T1000 (cell line): ENCODE measurements at regions not wholly inside any gene's neighbourhood (a gene's known extent, or its start where the extent isn't known, plus 50 kb on each side); places are given as distances from the start of the nearest gene placed in this dataset.
"Not testable (repeated sequence)": the region's sequence is repeated elsewhere in the genome, so short reads cannot be mapped to it uniquely, and the experiment has no call there.

Source experiments
- DNase-seq: peaks from one replicate; lab custom pipeline; 2025; ENCODE audit warnings: mixed read lengths; lab: John Stamatoyannopoulos, UW

GRCh38 chr11:34830648-34831047 lies 85.5 kb downstream of the APIP start:
- DNase-seq: no peak

- no peak for DNase-seq
Measured at GRCh38 chr11:34830035-34830434, 86.1 kb downstream of the APIP start.

DNA sequence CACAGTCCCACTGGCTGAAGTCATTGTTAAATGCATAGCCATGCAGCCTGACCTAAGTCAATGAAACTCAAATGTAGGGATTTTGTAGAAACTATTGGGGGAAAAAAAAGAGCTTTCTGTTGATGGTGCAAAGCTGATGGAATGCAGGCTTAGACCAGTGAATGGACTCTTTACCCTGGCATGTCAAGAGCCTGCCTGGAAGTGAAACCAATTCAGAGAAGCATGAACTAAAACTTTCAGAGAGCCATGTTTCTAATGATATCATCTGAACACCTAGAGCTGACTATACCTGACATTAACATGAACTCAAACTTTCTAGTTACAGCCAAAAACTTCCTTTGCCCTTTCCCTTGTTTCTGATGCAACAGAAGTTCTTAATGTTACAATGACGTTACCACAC lies 89.0 kb downstream of the APIP start:
- no peak for DNase-seq

GRCh38 chr11:34826384-34826726 lies 89.8 kb downstream of the APIP start:
- no peak for DNase-seq

- DNase-seq: no peak
Measured at GRCh38 chr11:34825670-34826383, 90.4 kb downstream of the APIP start.

DNA sequence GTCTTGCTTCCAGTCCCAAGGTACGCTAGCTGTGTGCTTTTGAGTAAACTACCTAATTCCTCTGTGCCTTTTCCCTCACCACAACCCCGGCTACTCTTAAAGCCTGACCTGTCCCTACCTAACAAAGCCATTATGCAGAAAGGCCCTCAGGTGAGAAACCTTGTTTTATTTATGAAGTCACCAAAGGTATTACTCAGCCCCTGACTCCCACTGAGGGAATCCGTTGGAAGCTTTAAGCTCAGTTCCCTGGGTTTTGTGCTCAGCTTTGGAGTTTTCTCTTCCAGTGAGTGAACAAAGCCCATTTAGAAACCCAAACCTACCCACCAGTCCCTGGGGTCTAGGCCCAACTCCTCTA lies 90.9 kb downstream of the APIP start:
- no peak for DNase-seq

DNA sequence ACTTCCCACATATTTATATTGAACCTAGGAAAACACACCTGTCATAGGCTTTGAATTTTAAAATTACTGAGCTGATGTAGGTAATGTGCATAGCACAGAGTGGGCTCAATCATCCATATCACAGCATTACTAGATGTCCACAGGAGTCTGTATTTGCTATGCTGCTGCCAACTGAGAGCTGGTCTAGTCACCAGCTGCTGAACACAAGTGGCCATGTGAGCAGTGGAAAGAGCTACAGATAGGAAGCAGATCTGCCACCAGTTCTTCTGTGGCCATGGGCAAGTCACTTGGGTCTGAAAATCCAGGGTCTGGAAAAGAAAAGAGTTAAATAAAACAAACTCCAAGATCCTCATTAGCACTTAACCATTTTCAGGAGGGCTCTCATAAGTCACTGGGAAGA lies 91.8 kb downstream of the APIP start:
- DNase-seq: no peak

DNA sequence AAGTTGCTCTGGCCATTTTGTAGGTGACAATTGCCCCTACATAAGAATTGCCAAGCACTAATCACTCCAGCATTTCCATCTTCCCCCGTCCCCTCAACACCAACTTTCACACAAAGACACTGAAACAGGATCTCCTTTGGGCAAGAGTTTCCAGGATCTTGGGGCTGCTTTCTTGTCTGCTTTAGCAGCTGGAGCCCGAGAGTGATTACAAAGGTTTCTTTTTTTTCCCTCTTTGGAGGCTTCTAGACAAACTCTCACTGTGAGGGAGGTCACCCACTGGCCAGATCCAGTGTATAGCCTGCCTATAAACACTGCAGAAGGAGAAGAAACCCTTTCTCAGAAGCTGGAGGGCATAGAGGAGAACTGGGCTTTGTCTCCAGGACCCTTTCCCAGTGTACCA lies 92.5 kb downstream of the APIP start:
- DNase-seq: no peak

GRCh38 chr11:34823197-34823596 lies 93.0 kb downstream of the APIP start:
- DNase-seq: no peak

GRCh38 chr11:34819740-34820482 lies 96.3 kb downstream of the APIP start:
- DNase-seq: no peak

DNA sequence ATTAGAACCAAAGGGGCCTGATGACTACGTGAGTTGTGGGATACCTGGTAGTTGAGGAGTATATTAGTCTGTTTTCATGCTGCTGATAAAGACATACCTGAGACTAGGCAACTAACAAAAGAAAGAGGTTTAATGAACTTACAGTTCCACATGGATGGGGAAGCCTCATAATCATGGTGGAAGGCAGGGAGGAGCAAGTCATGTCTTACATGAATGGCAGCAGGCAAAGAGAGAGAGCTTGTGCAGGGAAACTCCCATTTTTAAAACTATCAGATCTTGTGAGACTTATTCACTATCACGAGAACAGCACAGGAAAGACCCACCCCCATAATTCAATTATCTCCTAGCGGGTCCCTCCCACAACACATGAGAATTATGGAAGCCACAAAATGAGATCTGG lies 98.4 kb downstream of the APIP start:
- not testable (repeated sequence) for DNase-seq

DNA sequence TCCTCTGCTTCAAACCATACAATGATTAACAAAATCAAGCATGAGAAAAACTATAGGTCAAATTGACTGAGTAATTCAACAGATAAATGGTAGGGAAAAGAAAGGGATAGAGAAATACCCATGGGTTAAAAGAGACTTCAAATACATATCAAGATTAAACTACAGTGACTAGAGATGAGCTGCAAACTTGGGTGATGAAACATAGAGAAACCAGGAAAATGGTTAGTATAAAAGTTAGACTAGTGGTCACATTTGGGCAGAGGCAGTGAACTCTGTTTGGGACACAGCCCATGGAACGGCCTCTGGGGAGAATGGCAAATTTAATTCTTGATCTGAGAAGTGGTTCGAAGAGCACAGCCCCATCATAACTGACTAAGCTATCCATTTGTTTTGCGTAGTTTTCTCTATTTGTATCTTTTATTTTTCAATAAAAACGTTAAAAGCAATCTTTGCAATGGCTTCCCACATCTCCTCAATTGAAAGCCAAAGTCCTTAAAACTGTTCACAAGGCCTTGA lies 99.4 kb downstream of the APIP start:
- DNase-seq: no peak

DNA sequence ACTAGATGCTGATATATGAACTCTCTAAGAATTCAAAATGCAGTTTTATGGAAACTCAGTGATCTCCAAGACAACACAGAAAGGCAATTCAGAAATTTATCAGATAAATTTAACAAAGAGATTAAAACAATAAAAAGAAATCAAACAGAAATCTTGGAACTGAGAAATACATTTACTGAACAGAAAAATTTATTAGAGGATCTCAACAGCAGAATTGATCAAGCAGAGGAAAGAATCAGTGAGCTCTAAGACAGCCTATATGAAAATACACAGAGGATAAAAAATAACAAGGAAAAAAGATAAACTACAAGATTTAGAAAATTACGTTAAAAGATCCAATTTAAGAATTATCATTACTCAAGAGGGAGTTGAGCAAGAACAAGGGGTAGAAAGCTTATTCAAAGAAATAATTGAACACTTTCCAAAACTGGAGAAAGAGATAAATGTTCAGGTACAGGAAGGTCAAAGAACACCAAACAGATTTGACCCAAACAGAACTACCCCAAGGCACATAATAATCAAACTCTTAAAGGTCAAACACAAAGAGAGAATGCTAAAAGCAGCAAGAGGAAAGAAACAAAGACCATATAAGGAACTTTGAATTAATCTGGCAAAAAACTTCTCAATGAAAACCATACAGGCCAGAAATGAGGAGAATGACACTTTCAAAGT lies 103.1 kb downstream of the APIP start:
- DNase-seq: no peak

- DNase-seq: no peak
Measured at GRCh38 chr11:34811858-34812257, 104.3 kb downstream of the APIP start.

DNA sequence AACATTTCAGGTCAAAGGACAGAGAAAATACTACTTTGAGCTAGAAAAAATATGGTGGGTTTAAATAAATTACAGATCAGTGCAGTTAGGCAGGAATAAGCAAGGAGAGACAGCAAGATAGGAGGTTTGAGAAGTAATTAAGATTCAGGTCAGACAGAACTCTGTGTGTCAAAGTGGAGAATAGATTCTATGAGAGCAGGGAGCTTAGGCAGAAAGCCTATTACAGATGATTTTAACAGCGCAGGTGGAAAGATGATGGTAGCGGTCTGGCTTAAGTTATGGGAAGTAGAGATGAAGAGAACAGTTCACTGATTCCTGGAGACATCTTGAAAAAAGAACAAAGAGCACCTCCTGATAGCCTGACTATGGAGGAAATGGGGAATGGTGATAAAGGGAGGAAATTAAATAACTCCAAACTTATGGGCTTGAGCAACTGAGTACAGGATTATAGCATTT lies 106.0 kb downstream of the APIP start:
- no peak for DNase-seq

DNA sequence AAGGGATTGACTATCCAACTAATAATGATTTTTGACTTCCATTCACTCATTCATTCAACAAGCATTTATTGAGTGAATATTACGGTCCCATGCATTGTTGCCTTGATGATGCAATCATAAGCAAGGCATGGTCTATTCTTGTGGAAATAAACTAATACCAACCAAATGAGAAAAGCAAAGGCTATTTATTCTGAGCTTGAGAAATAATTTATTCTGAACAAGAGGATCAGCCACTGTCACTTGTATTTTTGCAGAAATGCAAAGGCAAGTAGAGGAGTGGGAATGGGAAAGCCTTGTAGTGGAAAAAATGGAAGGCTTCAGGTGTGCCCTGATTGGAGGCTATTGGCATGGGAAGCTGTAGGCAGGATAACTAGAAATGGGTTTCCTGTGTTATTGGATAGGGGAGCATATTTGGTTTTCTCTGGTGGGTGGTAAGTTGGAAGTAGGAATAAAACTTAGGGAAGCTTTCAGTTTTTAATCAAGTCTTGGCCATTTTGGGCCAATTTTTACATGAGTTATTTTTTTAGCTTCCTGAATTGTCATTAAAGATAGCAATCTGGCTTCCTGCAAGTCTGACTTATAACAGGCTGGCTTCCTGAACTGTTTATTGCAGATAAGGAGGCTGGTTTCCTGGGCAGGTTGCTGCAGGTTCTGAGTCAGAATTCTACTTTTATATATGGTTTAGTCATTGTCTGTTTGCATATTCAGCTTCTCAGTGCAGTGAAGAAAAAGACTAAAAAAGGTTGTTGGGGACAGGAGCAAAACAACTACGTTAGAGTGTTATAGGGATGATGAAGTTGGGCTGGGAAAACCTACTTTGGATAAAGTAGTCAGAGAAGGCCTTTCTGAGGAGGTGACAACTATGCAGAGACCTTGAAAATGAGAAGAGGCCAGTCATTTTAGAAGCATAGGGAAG lies 106.7 kb downstream of the APIP start:
- peak; percentile 8 for DNase-seq

DNA sequence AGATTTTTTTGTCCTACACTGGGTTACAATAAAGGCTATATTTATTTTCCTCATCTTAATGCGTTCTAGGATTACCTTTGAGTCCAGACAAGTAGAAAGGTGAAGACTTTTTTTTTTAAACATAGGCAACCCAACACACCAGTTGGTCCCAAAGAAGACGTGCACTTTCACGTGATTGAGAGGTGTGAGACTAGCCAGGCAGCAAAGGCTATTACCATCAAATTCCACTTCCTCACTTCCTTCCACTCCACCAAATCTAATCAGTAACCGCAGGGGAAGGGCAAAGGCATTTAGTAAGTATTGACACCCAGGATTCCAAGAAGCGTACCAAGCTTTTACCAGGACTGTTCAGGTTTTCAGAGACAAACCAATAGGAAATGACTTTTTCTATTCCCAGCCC lies 109.3 kb downstream of the APIP start:
- no peak for DNase-seq

- no peak for DNase-seq
Measured at GRCh38 chr11:34805937-34806336, 110.2 kb downstream of the APIP start.

DNA sequence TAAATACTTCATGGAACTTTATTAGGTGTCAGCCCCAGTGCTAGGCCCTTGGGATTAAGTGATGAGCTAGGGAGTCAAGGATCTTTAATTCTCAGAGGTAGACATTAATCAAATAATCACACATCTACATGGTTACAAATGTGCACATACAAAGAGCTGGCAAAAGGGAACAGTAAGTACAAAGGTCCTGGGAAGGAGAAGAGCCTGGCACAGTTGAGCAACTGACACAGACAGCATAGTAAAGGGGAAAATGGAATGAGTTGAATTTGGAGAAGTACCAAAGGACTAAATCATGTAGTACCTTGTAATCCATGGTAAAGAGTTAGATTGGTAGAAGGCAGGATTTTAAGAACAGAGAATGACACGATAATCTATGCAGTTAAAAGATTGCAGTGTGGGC lies 116.3 kb downstream of the APIP start:
- no peak for DNase-seq

GRCh38 chr11:34798985-34799384 lies 117.2 kb downstream of the APIP start:
- DNase-seq: no peak

DNA sequence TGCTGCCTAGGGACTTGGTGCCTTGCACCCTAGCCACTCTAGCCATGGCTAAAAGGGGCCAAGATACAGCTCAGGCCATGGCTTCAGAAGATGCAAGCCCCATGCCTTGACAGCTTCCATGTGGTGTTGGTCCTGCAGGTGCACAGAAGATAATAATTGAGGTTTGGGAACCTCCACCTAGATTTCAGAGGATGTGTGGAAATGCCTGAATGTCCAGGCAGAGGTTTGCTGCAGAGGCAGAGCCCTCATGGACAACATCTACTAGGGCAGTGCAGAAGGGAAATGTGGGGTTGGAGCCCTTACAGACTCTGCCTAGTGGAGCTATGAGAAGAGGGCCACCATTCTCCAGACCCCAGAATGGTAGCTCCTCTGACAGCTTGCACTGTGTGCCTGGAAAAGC lies 118.7 kb downstream of the APIP start:
- DNase-seq: not testable (repeated sequence)

GRCh38 chr11:34795641-34796040 lies 120.5 kb downstream of the APIP start:
- no peak for DNase-seq
